CD4-positive, alpha-beta T cell treated with Interleukin-12 subunit alpha and Interleukin-12 subunit beta, for 1 hour (primary cell): ENCODE measurements at regions not wholly inside any gene's neighbourhood (a gene's known extent, or its start where the extent isn't known, plus 50 kb on each side); places are given as distances from the start of the nearest gene placed in this dataset.

ENCODE experiments used
- DNase-seq: peaks from one replicate; pipeline ENCODE4 v3.0.0-alpha.2; 2020

DNA sequence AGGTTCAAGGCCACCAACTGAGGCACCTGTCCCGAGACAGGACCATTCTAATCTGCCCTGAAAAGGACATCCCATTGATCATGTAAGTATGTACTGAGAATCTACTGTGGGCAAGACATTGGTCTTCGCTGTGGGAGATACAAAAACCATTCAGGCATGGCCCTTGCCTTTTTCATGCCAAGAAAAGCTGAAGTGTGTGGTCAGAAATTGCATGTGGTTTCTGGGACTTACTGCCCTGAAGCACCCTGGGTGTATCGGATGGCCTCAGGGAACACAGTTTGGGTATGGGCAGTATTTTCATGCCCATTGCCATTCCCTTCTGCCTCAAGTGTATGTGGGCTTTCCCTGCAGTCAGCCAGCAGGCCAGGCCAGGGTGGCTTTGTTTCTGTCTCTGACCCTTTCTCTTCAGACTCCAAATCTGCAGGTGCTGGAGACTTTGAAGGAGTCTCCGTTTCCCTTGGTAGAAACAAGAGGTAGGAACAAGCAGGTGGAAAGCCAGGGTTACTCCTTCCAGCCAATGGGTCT, 285.7 kb downstream of the ZEB1 start:
- DNase-seq = no peak

DNA sequence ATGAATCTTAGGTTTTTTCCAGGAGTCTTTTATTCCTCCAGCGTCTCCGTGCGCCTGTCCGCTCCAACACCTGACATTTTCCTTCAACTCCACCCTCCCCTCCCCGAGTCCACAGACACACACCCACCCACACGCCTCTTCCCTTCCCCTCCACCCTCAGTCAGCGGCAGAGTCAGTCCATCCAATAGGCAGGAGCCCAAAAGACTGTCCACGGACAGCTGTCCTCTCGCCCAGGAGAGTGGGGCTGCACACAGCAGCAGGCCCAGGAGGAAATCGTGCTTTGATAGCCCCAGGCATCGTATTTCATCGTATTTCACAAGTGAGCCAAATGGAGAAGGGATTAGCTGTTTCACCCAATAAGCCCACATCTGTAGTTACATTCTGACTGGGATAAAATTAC, 285.1 kb downstream of the ZEB1 start:
- DNase-seq = no peak

GRCh38 chr10:31603235-31604087, 284.4 kb downstream of the ZEB1 start:
- DNase-seq = peak; percentile 71

- no peak for DNase-seq
Observed at GRCh38 chr10:31602541-31603234, 283.7 kb downstream of the ZEB1 start.

GRCh38 chr10:31601136-31601535, 282.1 kb downstream of the ZEB1 start:
- no peak for DNase-seq

- no peak for DNase-seq
Observed at GRCh38 chr10:31599626-31600504, 280.8 kb downstream of the ZEB1 start.

- no peak for DNase-seq
Observed at GRCh38 chr10:31596765-31597164, 277.7 kb downstream of the ZEB1 start.

GRCh38 chr10:31595992-31596391, 277.0 kb downstream of the ZEB1 start:
- DNase-seq = no peak

DNA sequence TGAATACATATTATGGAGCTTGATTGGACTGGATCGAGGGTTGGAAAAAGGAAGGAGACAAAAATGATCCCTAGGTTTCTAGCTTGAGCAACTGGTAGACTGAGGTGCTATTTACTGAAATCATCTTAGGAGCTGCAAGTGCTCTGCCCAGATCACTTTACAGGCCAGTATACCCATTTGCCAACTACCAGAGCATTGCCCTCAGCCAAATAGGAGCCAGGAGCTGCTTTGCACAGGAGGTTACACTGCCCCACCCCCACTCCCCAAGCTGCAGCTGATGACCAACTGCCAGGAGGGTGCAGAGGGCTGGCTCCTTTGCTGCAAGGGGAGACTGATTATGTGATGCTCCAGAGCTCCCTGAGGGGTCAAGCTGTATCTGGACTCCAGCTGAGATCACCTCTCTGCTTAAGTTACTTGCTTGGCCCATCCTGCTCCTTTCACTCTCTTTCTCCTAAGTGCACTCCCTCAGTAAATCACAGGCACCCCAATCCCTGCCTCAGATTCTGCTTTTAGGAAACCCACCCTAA, 275.4 kb downstream of the ZEB1 start:
- no peak for DNase-seq

- DNase-seq = no peak
Observed at GRCh38 chr10:31593124-31593523, 274.1 kb downstream of the ZEB1 start.

GRCh38 chr10:31591569-31591968, 272.6 kb downstream of the ZEB1 start:
- no peak for DNase-seq

DNA sequence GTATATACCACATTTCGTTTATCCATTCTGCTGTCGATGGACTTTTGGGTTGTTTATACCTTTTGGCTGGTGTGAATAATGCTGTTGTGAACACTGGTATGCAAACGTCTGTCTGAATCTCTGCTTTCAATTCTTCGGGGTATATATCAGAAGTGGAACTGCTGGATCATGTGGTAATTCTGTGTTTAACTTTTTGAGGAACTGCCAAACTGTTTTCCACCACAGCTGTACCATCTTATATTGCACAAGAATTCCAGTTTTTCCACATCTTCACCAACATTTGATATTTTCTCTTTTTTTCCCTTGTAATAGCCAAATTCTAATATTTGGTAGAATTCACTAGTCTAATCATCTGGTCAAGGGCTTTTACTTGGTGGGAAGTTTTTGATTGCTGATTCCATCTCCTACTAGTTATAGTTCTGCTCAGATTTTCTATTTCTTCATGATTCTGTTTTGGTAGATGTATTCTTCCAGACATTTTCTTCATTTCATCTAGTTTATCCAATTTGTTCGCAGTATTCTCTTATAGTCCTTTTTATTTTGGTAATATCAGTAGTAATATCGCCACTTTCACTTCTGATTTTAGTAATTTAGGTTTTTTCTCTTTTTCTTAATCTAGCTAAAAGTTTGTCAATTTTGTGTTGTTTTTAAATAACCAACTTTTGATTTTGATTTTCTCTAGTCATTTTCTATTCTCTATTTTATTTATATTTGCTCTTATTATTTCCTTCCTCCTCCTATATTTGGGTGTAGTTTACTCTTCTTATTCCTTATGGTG, 271.2 kb downstream of the ZEB1 start:
- no peak for DNase-seq

DNA sequence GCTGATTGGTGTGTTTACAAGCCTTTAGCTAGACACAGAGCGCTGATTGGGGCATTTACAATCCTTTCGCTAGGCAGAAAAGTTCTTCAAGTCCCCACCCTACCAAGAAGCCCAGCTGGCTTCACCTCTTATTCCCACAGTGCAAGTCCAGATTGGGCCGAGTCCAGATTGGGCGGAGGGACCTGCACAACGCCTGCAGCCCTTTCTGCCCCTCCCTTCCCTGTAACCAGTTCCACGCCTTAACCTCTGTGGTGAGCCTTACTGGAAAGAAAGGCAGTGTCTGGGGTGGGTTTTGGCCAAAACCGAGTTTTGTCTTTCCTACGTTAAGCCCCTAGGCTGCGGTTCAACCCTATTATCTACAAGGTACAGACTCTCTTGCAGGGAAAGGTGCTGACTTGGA, 268.7 kb downstream of the ZEB1 start:
- DNase-seq = no peak

DNA sequence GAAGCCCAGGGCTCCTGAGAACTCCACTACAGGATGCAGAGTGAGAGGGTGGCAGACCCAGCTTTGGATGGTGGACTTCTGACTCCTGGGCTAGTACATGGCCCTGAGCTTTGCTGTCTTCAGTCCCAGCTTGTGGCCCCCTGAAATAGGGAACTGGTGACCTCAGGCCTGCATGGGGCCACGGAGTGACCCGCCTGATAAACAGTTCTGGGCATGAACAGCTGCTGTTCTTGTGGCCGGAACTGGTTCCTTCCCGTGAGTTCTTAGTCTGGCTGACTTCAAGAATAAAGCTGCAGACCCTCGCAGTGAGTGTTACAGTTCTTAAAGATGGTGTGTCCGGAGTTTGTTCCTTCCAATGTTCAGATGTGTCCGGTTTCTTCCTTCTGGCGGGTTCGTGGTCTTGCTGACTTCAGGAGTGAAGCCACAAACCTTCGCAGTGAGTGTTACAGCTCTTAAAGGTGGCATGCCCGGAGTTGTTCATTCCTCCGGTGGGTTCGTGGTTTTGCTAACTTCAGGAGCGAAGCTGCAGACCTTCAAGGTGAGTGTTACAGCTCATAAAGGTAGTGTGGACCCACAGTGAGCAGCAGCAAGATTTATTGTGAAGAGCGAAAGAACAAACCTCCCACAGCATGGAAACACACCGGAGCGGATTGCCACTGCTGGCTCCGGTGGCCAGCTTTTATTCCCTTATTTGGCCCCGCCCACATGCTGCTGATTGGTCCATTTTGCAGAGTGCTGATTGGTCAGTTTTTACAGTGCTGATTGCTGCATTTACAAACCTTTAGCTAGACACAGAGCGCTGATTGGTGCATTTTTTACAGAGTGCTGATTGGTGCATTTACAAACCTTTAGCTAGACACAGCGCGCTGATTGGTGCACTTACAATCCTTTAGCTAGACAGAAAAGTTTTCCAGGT, 268.0 kb downstream of the ZEB1 start:
- DNase-seq = no peak

GRCh38 chr10:31584876-31585275, 265.9 kb downstream of the ZEB1 start:
- no peak for DNase-seq

DNA sequence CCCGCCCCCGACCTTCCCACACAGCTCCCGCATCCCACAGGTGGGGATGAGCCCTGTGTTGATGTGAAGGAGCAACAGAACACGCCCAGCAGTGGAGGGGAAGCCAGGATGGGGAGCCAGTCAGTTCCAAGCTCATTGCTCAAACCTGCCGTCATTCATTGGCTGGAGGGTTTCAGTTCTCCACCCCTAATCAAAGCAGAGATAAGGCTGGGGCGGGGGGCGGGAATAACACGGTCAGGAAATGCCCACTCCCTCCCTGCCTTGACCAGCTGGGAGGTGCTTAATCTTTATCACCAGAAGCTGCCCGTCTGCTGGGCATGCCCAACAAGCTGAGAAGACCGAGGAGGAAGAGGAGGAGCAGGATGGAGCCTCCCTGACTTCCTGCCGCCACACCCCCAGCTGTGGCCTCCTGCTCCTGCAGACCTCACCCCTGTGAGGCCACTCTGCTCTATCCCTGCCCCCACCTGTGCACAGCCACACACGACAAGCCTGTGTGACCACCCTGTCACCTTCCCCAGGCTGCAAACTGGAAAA, 265.1 kb downstream of the ZEB1 start:
- no peak for DNase-seq

GRCh38 chr10:31583293-31583692, 264.3 kb downstream of the ZEB1 start:
- DNase-seq = no peak

DNA sequence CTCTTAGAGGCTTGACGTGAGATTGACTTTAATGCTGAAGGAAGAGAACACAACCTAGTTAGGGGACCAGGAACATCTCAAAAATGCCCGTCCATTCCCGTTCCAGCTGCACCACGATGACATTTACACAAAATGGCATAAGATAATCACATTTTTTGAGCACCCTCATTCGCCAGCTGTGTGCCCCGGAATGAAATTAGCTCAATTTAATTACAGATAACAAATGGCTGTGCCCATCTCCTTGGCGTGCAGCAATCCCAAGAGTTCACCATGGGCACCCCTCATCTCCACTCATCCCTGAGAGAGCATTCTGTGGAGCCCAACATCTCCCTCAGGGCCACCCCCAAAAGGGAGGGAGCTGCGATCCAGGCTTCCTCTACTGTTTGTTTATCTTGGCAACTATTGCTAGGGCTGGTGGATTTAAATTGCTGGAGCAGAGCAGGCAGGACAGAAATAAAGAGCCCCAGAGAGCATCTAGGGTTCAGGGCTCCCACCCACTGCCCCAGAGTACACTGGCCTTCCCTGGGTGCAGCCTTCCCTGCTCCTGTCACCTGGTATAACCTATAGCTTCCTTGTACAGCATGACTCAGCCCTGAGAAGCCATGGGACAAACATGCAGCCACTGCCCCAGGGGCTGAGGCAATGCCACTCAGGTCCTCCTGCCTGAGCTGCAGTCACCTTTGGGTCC, 263.5 kb downstream of the ZEB1 start:
- DNase-seq = no peak

DNA sequence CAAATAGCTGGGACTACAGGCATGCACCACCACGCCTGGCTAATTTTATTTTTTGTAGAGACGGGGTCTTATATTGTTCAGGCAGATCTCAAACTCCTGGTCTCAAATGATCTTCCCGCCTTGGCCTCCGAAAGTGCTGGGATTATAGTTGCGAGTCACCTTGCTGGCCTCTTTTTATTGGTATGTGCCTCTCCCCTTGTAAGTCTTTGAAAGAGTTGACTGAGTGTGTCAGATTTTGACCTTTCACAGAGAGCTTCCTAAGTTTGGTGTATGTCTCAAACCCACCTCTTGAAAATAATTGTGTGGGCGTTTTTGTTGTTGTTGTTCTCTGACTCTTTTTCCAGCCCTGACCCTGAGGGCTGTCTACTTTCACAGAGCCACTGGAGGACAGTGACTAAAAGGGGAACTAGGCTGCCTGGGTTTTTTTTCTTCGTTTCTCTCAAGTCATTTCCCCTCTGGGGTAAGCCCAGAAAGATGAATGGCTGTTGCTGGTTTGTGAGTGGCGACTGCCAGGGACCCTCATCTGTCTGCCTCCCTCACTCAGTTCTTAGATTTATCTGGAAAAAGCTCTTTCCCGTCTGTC, 262.8 kb downstream of the ZEB1 start:
- DNase-seq = no peak

DNA sequence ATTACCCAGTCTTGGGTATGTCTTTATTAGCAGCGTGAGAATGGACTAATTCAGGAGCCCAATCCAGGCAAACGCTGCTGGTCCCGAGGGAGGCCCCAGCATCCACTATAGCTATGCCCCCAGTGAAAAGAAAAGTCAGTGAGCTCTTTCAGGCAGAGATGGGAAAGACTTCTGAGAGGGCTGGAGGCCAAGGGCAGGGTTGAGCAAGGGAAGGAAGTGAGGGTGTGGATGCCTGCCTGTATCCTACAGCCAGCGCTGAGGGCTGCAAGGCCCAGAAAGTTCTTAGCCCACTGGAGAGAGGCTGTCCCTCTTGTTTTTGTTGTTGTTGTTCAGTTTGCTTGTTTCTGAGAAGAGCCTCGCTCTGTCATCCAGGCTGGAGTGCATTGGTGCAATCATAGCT, 261.6 kb downstream of the ZEB1 start:
- no peak for DNase-seq
